ENCODE measurements at regions not wholly inside any gene's neighbourhood (a gene's known extent, or its start where the extent isn't known, plus 50 kb on each side); places are given as distances from the start of the nearest gene placed in this dataset.

DNA sequence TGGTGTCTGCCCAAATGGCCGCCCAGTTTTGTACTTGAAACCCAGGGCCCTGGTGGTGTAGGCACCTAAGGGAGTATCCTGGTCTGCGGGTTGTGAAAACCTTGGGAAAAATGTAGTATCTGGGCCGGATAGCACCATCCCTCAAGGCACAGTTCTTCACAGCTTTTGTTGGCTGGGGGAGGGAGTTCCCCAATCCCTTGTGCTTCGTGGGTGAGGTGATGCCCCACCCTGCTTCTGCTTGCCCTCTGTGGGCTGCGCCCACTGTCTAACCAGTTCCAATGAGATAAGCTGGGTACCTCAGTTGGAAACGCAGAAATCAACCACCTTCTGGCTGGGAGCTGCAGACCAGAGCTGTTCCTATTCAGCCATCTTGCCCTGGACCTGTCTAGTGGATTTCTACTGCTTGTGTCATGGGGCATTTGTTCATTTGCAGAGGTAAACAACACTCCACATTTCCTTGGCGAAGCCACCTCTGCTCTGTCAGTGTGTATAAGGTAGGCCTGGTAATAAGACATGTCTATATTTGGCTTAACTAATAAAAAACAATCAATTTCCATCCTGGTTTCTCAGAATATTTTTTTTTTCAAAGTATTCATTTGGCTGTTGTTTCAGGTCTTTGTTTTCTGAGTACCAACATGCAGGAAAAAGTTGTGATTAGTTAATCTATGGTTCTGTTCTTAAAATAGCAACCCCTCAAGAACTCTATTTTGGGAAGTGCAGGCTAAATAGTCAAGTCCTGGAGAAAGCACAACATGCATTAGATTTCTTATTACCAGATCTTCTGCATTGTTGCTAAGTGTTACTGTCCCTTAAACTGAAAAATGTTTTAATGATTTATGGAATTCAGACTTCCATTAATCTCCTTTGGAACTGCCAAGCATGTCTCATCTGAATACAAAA is 304.3 kb downstream of the ZIC1 start:
- no peak overlapping the region for H3K14ac ChIP-seq (replicated peaks; ENCODE audit: low read depth, low read length)
- no peak overlapping the region for H2BK5ac ChIP-seq (ENCODE audit: low read depth, low read length, poor library complexity, severe bottlenecking)
- no peak overlapping the region for H3K56ac ChIP-seq (ENCODE audit: extremely low read depth, insufficient read depth, low read length)
- H2BK15ac ChIP-seq (ENCODE audit: low read depth, low read length) = no peak overlapping the region
- no peak overlapping the region for H3K18ac ChIP-seq (ENCODE audit: low read depth, low read length)
- BruUV-seq (replicated peaks) = no TSS peak
- H3K9me3 ChIP-seq (ENCODE audit: control insufficient read depth, insufficient read depth, low read length) = no peaks in the 10 kb centered on the region
- H3K9ac ChIP-seq (ENCODE audit: low read depth, low read length) = no peak overlapping the region
- intact Hi-C loops (cut with micrococcal nuclease) = no loop called here
- H3K79me1 ChIP-seq (ENCODE audit: low read depth in 1 of 2, low read length in 2 of 2) = no peaks in the 10 kb centered on the region
- H4K5ac ChIP-seq (ENCODE audit: low read depth, low read length) = no peak overlapping the region
- TF ChIP-seq MAZ (IDR thresholded peaks at IDR 0.05; ENCODE audit: borderline replicate concordance, low read depth, low read length) = no peak
- TF ChIP-seq CHD1 (IDR thresholded peaks at IDR 0.05; ENCODE audit: low read depth, low read length) = no peak
- TF ChIP-seq, protein P1, sequence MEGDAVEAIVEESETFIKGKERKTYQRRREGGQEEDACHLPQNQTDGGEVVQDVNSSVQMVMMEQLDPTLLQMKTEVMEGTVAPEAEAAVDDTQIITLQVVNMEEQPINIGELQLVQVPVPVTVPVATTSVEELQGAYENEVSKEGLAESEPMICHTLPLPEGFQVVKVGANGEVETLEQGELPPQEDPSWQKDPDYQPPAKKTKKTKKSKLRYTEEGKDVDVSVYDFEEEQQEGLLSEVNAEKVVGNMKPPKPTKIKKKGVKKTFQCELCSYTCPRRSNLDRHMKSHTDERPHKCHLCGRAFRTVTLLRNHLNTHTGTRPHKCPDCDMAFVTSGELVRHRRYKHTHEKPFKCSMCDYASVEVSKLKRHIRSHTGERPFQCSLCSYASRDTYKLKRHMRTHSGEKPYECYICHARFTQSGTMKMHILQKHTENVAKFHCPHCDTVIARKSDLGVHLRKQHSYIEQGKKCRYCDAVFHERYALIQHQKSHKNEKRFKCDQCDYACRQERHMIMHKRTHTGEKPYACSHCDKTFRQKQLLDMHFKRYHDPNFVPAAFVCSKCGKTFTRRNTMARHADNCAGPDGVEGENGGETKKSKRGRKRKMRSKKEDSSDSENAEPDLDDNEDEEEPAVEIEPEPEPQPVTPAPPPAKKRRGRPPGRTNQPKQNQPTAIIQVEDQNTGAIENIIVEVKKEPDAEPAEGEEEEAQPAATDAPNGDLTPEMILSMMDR (conservative IDR thresholded peaks at IDR 0.05; ENCODE audit: low read depth, low read length) = no peak
- TF ChIP-seq RFX5 (IDR thresholded peaks at IDR 0.05; ENCODE audit: low read depth, low read length) = no peak
- TF ChIP-seq, protein P2, sequence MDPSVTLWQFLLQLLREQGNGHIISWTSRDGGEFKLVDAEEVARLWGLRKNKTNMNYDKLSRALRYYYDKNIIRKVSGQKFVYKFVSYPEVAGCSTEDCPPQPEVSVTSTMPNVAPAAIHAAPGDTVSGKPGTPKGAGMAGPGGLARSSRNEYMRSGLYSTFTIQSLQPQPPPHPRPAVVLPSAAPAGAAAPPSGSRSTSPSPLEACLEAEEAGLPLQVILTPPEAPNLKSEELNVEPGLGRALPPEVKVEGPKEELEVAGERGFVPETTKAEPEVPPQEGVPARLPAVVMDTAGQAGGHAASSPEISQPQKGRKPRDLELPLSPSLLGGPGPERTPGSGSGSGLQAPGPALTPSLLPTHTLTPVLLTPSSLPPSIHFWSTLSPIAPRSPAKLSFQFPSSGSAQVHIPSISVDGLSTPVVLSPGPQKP (IDR thresholded peaks at IDR 0.05; ENCODE audit: borderline replicate concordance, low read depth, low read length) = no peak
- TF ChIP-seq RAD21 (IDR thresholded peaks at IDR 0.05; ENCODE audit: low read length) = no peak
- TF ChIP-seq MXI1 (IDR thresholded peaks at IDR 0.05; ENCODE audit: borderline replicate concordance, low read depth, low read length) = no peak
- no peak for TF ChIP-seq RCOR1 (IDR thresholded peaks at IDR 0.05; ENCODE audit: insufficient replicate concordance, low read length)
- no peak for TF ChIP-seq FOS (IDR thresholded peaks at IDR 0.05; ENCODE audit: low read depth, low read length)
- TF ChIP-seq BHLHE40 (IDR thresholded peaks at IDR 0.05; ENCODE audit: low read depth, low read length) = no peak
- H3K36me3 ChIP-seq (ENCODE audit: control insufficient read depth, insufficient read depth, low read length) = no peaks in the 10 kb centered on the region
- no peak overlapping the region for H2BK120ac ChIP-seq (ENCODE audit: low read depth, low read length)
- no peak overlapping the region for H2AK5ac ChIP-seq (ENCODE audit: low read depth, low read length)
- no CpG with 5 or more reads among the region's 7 CpGs for WGBS, 2 experiments (ENCODE audit: extremely low coverage in 2 of 2, insufficient read length in 1 of 2)
- H2BK20ac ChIP-seq (ENCODE audit: low read depth, low read length) = no peak overlapping the region
- no peaks in the 10 kb centered on the region for H3K27me3 ChIP-seq (ENCODE audit: control insufficient read depth, insufficient read depth, low read length)
- no peak for ATAC-seq (ENCODE audit: low read depth)
- H3K4me2 ChIP-seq (ENCODE audit: low read depth, low read length) = no peak overlapping the region
- CTCF ChIA-PET = no interaction called here
- no peaks in the 10 kb centered on the region for H3K9me1 ChIP-seq (ENCODE audit: insufficient read depth, low read length)
- H4K20me1 ChIP-seq (ENCODE audit: insufficient read depth, low read length) = no peaks in the 10 kb centered on the region
- H2AFZ ChIP-seq (replicated peaks; ENCODE audit: low read length, poor library complexity) = no peak overlapping the region
- no peak overlapping the region for H3K4me3 ChIP-seq (ENCODE audit: insufficient read depth, low read depth, low read length)
- H3K4ac ChIP-seq (ENCODE audit: low read depth, low read length) = no peak overlapping the region
- POLR2A ChIA-PET (ENCODE audit: unreplicated experiment) = no interaction called here
- H3K27ac ChIP-seq (ENCODE audit: insufficient read depth, low read length) = no peak overlapping the region
- in situ Hi-C loops (cut with MboI; ENCODE audit: low sequenced_read_pairs) = no loop called here
- H3K23ac ChIP-seq (ENCODE audit: low read depth, low read length) = no peak overlapping the region
- no peak overlapping the region for H2AK9ac ChIP-seq (replicated peaks; ENCODE audit: low read depth, low read length, poor library complexity)
- no peak for DNase-seq
- H4K8ac ChIP-seq (ENCODE audit: low read depth in 2 of 2, low read length in 2 of 2) = no peak overlapping the region
- no peaks in the 10 kb centered on the region for H3K4me1 ChIP-seq (ENCODE audit: control insufficient read depth, insufficient read depth, low read length)
- dilution Hi-C loops (cut with HindIII; ENCODE audit: low sequenced_read_pairs, unreplicated experiment) = no loop called here
- H4K91ac ChIP-seq (ENCODE audit: insufficient read depth, low read depth, low read length) = no peak overlapping the region

Data from IMR-90 (cell line).